GM23338 (cell line): ENCODE measurements at regions not wholly inside any gene's neighbourhood (a gene's known extent, or its start where the extent isn't known, plus 50 kb on each side); places are given as distances from the start of the nearest gene placed in this dataset.

Experiments
- ATAC-seq: fragments of 200-7000 bp; cut with Tn5 transposase; 3 replicates; pipeline ENCODE4 v1.9.1; 2020
- DNase-seq: peaks from one replicate; pipeline ENCODE4 v3.0.0-alpha.2; 2015; ENCODE audit warnings: low spot score
- H2AFZ ChIP-seq: fragments of 200-600 bp; sonication (generic); 2 replicates; pipeline ENCODE4 v1.8.0; 2016; ENCODE audit warnings: antibody characterized with exemption, mild to moderate bottlenecking, moderate library complexity
- H3F3A ChIP-seq: fragments of 200-600 bp; sonication (generic); replicated peaks from 2 replicates; pipeline ENCODE4 v1.8.0; 2017; ENCODE audit warnings: antibody characterized with exemption, mixed run types, low read depth
- H3K27ac ChIP-seq: fragments of 200-600 bp; sonication (generic); 2 replicates; pipeline ENCODE4 v1.6.1; 2016; ENCODE audit warnings: low read depth
- H3K27me3 ChIP-seq: fragments of 200-600 bp; sonication (generic); 2 replicates; pipeline ENCODE4 v1.8.0; 2016; ENCODE audit warnings: mild to moderate bottlenecking, mixed run types, moderate library complexity; ENCODE audit not compliant: insufficient read depth
- H3K36me3 ChIP-seq: fragments of 200-600 bp; sonication (generic); 2 replicates; pipeline ENCODE4 v1.8.0; 2016; ENCODE audit warnings: mild to moderate bottlenecking; ENCODE audit not compliant: insufficient read depth
- H3K4me1 ChIP-seq: fragments of 200-600 bp; sonication (generic); 2 replicates; pipeline ENCODE4 v1.8.0; 2016; ENCODE audit warnings: mild to moderate bottlenecking, moderate library complexity; ENCODE audit not compliant: insufficient read depth
- H3K4me2 ChIP-seq: fragments of 200-600 bp; sonication (generic); 2 replicates; pipeline ENCODE4 v1.7.1; 2017; ENCODE audit warnings: mixed run types
- H3K4me3 ChIP-seq: fragments of 200-600 bp; sonication (generic); 2 replicates; pipeline ENCODE4 v1.6.1; 2016; ENCODE audit warnings: mixed run types
- H3K79me2 ChIP-seq: fragments of 200-600 bp; sonication (generic); replicated peaks from 2 replicates; pipeline ENCODE4 v1.8.0; 2017; ENCODE audit warnings: mild to moderate bottlenecking; ENCODE audit not compliant: insufficient read depth
- H3K9me2 ChIP-seq: fragments of 200-600 bp; sonication (generic); 2 replicates; pipeline ENCODE4 v1.8.0; 2017; ENCODE audit not compliant: insufficient read depth
- H4K20me1 ChIP-seq: fragments of 200-600 bp; sonication (generic); replicated peaks from 2 replicates; pipeline ENCODE4 v1.8.0; 2017; ENCODE audit warnings: mild to moderate bottlenecking; ENCODE audit not compliant: insufficient read depth
- H3K27ac Mint-ChIP-seq: 2 replicates; pipeline ENCODE4 v1.8.0; 2020; ENCODE audit warnings: inconsistent platforms, mild to moderate bottlenecking, moderate library complexity, mixed read lengths
- H3K27me3 Mint-ChIP-seq: 3 replicates; pipeline ENCODE4 v1.8.0; 2022; ENCODE audit warnings: low read depth, mild to moderate bottlenecking, moderate library complexity, mixed read lengths, inconsistent platforms; ENCODE audit not compliant: insufficient read depth, poor library complexity
- H3K36me3 Mint-ChIP-seq: 3 replicates; pipeline ENCODE4 v1.8.0; 2021; ENCODE audit warnings: low read depth, mild to moderate bottlenecking, inconsistent platforms, moderate library complexity, mixed read lengths
- H3K4me1 Mint-ChIP-seq: 3 replicates; pipeline ENCODE4 v1.8.0; 2020; ENCODE audit warnings: mild to moderate bottlenecking, inconsistent platforms, mixed read lengths
- H3K4me3 Mint-ChIP-seq: 3 replicates; pipeline ENCODE4 v1.8.0; 2021; ENCODE audit warnings: moderate library complexity, mild to moderate bottlenecking, inconsistent platforms, mixed read lengths
- H3K9me3 Mint-ChIP-seq: 3 replicates; pipeline ENCODE4 v1.8.0; 2020; ENCODE audit warnings: moderate library complexity, mild to moderate bottlenecking, inconsistent platforms, mixed read lengths
- CTCF ChIP-seq, 2 experiments: fragments of 200-600 bp in 1 of 2; sonication (generic) in 1 of 2; conservative IDR thresholded peaks; 2 replicates each; pipeline versions ENCODE4 v1.5.1 to v1.6.1; 2016 to 2017; ENCODE audit warnings: antibody characterized with exemption in 2 of 2, low read depth in 2 of 2, mild to moderate bottlenecking in 2 of 2, moderate library complexity in 1 of 2
- ETS1 ChIP-seq: IDR thresholded peaks from 2 replicates; pipeline ENCODE4 v1.6.1; 2016; ENCODE audit warnings: antibody characterized with exemption
- EZH2phosphoT487 ChIP-seq: fragments of 200-600 bp; sonication (generic); IDR thresholded peaks from one replicate; pipeline ENCODE4 v1.8.1; 2018; ENCODE audit warnings: antibody characterized with exemption; ENCODE audit not compliant: unreplicated experiment
- NANOG ChIP-seq: IDR thresholded peaks from 2 replicates; pipeline ENCODE4 v1.6.1; 2016; ENCODE audit warnings: antibody characterized with exemption, borderline replicate concordance
- REST ChIP-seq: IDR thresholded peaks from one replicate; pipeline ENCODE4 v1.6.1; 2018; ENCODE audit warnings: antibody characterized with exemption; ENCODE audit not compliant: unreplicated experiment

GRCh38 chr2:33975498-33975897, 376.4 kb upstream of the FAM98A start:
- no peak overlapping the region for H3K27ac Mint-ChIP-seq
- Histone ChIP-seq H3F3A (no peaks in the 10 kb centered on the region), H4K20me1 (no peaks in the 10 kb centered on the region), H3K4me1 (no peaks in the 10 kb centered on the region), H3K27ac (no peak overlapping the region), H3K4me3 (no peak overlapping the region), H3K9me2 (0 out of 2 replicates have a peak, but pooled peaks cover 4% of the 10 kb centered on the region), H2AFZ (no peak overlapping the region), H3K27me3 (no peaks in the 10 kb centered on the region), H3K4me2 (no peak overlapping the region), H3K79me2 (no peaks in the 10 kb centered on the region), H3K36me3 (no peaks in the 10 kb centered on the region; the same call in none of the 2 replicates)
- peaks cover 10% of the 10 kb centered on the region; the same call in 2 of the 3 replicates for H3K36me3 Mint-ChIP-seq
- peaks cover 20% of the 10 kb centered on the region for H3K9me3 Mint-ChIP-seq
- no peaks in the 10 kb centered on the region for H3K27me3 Mint-ChIP-seq
- no peak for TF ChIP-seq ETS1
- no peak for DNase-seq
- no peak for ATAC-seq
- no peak overlapping the region for H3K4me3 Mint-ChIP-seq
- H3K4me1 Mint-ChIP-seq: no peaks in the 10 kb centered on the region

GRCh38 chr2:33967103-33967502, 368.0 kb upstream of the FAM98A start:
- H3K9me3 Mint-ChIP-seq: peaks cover 4% of the 10 kb centered on the region; the same call in 1 of the 3 replicates
- Histone ChIP-seq H3K79me2 (no peaks in the 10 kb centered on the region), H3F3A (no peaks in the 10 kb centered on the region), H3K9me2 (0 out of 2 replicates have a peak, but pooled peaks cover 6% of the 10 kb centered on the region), H3K4me1 (no peaks in the 10 kb centered on the region), H3K4me3 (no peak overlapping the region), H4K20me1 (no peaks in the 10 kb centered on the region), H3K4me2 (no peak overlapping the region), H3K27ac (no peak overlapping the region), H3K36me3 (no peaks in the 10 kb centered on the region), H2AFZ (no peak overlapping the region), H3K27me3 (no peaks in the 10 kb centered on the region)
- DNase-seq (no peak), ATAC-seq (no peak)
- no peaks in the 10 kb centered on the region for H3K27me3 Mint-ChIP-seq
- no peaks in the 10 kb centered on the region for H3K36me3 Mint-ChIP-seq
- H3K4me3 Mint-ChIP-seq: no peak overlapping the region
- H3K27ac Mint-ChIP-seq: no peak overlapping the region
- no peak for TF ChIP-seq REST
- no peak for TF ChIP-seq CTCF (conservative IDR thresholded peaks at IDR 0.05; ENCODE audit: low read depth in 2 of 2)
- TF ChIP-seq NANOG: no peak
- TF ChIP-seq EZH2phosphoT487: no peak
- TF ChIP-seq ETS1: no peak
- H3K4me1 Mint-ChIP-seq: no peaks in the 10 kb centered on the region
